NOMO-1 treated with dmso at 0.1 percent for 144 hours (cell line): ENCODE measurements at regions not wholly inside any gene's neighbourhood (a gene's known extent, or its start where the extent isn't known, plus 50 kb on each side); places are given as distances from the start of the nearest gene placed in this dataset.
"Not testable (repeated sequence)": the region's sequence is repeated elsewhere in the genome, so short reads cannot be mapped to it uniquely, and the experiment has no call there.

ENCODE experiments used
- DNase-seq: peaks from one replicate; lab custom pipeline; 2025; ENCODE audit not compliant: unreplicated experiment; lab: John Stamatoyannopoulos, UW

GRCh38 chr1:199032479-199032878, 393.6 kb downstream of the PTPRC start:
- not testable (repeated sequence) for DNase-seq

DNA sequence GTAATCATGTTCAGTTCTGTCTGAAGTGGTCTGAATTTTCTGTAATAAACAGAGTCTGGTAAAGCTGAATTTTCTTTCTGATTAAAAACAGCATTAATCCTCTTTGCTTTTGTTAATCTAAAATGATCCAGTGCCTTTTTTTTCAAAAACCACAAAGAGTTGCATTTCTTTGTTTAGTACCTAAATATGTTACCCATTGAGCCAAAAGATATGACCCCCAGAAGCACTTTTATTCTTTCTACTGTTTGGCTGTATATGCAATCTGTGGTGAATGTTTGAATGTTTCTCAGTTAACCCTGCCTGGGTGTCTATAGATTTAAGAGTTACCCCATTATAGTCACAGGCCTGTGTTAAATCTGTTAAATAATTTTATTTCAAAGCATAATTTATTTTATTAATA, 394.8 kb downstream of the PTPRC start:
- no peak for DNase-seq

DNA sequence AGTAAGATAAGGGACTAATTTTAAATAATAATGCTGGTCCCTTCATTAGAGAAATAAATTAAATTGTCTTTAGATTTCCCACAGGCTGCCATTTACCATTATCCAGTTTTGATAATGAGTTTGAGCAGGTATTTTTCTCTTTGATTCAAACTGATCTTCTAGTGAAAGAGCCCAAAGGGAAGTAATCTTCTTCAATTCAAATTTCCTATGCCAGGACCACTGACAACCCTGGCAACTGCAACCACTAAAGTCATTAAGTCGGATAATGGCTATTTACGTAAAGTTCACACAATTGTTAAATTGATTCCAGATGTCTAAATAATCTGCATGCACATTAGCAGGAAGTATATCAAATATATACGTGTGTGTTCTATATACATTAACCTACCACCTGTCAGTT, 399.3 kb downstream of the PTPRC start:
- DNase-seq: no peak

DNA sequence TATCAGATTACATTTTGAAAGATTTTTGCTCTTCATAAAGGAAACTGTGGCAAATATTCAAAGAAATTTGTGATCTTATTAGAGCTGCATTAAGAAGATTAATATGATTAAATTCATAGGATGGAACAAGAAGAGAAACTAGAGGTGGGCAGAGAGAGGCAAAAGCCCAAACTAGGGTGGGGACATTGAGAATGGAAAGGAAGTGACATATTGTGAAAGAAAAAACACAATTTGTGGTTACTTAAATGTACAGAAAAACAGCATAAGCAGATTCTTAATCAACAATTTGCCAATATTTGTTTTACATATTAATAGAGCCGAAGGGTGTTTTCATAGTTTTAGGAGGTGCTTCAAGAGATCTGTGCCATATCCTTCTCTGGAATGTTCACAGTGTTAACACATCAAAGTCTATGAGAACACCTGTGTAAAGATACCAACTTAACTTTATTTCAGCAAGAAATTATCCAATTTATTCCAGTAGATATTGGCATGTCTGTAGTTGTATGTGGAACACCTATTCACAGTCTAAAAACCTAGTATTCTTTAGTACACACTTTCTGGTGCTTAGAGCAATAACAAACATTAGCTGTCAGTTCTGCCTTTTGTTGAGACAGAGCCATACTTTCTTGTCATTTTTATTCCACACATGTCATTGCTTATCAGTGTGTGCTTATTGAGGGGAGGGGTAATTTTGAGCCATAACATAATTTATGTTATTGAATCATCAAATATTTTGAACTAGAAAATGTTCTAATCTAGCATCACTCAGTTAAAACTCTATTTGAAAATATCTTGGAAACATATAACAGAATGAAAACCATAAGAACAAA, 401.5 kb downstream of the PTPRC start:
- no peak for DNase-seq

DNA sequence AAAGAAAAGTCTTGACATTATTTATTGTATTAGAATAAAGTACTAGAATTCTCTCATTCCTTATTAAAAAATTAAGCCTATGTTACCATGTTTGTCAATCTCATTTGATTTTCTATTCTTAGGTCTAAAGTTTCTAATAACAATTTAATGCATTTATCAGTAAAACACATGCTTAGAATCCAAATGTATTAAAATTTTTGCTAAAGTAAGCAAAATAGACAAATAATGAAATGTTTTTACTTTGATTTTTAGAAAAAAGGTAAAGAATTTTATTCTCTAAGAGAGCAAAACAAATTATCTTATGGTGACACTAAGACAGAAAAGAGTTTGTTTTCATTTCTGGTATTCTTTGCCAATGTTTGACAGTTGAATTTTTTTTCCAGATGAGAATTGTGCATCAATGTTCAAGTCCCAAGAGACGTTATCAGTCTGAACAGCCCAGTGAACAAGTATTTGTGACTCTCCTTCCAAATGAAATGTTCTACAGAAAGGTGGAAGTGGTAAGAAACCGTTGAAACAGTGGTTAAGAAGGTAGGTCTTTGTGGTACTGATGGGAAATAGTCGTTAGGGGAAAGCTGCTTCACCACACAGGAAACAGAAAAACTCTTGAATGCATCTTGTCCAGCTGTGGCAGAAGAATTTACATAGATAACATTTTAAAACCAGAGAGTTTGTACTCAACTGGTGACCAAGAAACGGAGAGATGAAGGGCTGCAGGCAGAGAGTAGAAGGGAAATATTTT, 402.5 kb downstream of the PTPRC start:
- DNase-seq: peak; percentile 71

GRCh38 chr1:199042193-199042592, 403.4 kb downstream of the PTPRC start:
- no peak for DNase-seq

DNA sequence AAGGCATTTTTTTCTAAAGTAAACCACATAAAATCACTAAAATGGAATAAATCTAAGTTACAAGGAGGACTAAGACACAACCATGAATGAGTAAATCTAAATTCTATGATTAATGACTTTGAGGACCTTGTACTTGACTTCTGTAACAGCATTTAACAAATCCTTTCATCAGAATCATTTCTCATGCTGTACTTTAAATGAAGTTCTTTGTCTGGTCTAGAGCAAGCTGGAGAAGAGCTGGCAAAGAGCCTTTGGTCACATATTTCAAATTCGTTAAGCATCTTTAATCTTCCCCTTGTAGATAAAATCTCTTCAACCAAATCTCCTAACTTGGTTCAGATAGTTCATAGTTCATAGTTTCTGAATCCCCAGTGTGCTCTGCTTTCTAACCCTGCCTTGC, 405.4 kb downstream of the PTPRC start:
- no peak for DNase-seq

DNA sequence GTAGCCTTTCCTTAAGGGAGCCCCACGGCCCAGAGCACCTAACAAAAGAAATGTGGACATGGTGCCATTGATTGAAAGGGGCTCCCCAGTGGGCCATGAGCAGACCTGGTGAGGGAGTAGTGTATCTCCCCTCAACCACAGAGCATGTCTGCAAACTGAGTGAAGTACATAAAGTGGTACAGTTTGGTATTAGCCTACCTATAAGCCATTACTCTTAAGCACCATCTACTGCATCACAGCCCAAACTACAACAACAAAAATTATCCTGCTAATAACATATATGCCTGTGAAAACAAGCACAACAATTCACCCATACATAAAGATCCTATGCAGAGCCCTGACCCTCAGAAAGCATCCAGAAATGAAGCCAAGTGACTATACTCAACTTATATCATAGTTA, 407.8 kb downstream of the PTPRC start:
- no peak for DNase-seq

DNA sequence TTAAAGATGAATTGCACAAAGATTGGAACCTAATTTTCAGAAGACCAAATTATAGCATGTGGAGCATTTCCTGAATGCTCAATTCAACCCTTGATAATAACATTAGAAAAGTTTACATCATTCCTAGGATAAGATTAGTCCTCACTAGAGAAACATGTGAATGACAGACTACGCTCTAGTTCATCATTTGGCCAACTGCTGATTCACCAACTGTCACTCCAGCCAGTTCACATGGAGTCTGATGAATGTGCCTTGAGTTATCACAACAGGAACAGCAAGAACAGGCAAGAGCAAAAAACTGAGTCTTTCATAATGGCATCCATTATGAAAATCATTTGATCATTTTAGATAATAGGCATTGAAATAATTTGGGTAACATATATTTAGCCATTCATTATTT, 415.9 kb downstream of the PTPRC start:
- no peak for DNase-seq

DNA sequence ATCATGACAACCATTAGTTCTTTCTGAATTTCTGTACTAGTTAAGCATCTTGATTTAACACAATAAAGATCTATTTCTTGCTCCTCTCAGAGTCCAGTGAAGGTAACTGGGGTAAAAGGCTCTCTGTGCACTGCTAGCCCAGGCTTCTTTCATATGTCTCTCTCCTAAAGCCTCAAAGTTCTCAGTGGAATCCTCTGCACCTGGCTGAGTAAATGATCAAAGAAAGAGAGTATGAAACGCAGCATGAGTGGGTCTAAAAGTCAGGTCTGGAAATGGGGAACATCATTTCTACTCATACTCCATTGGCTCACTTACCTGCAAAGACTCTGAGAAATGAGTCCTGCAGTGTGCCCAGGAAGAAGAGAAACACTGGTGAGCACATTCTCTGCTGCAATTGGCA, 418.5 kb downstream of the PTPRC start:
- no peak for DNase-seq

GRCh38 chr1:199058281-199058680, 419.4 kb downstream of the PTPRC start:
- no peak for DNase-seq

DNA sequence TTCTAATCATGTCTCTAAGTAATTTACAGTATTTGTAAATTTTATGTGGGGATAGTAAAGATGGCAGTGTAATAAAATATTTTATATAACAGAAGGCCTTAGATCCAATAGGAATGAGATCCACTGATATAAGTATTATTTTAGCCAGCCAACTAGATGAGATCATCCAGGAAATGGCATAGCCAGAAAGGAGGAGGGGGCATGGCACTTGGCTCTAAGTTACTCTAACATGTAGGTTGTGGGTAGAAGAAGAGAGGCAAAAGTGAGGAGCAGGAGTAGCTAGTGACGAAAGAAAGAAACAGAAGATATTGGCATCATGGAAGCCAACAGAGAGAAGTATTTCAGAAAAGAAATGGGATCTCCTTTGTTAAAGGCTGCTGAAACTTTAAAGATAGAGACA, 426.1 kb downstream of the PTPRC start:
- no peak for DNase-seq

DNA sequence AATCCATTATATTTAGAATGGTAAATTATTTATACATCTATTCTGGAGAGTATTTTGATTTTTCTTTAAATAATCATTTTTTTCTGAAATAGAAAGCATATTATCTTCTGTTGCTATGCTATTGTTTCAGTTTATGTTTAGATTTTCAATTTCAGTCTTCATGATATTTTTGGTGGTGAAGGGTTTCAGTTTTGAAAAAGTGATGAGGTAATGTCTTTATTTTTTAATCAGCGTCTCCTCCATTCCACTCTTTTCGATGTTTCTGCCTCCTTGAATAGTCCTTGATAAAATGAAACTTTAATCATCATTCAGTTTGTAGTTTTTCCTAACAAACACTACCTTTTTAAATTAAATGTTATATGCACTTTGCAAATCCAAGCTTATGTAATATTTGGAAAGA, 428.6 kb downstream of the PTPRC start:
- no peak for DNase-seq

DNA sequence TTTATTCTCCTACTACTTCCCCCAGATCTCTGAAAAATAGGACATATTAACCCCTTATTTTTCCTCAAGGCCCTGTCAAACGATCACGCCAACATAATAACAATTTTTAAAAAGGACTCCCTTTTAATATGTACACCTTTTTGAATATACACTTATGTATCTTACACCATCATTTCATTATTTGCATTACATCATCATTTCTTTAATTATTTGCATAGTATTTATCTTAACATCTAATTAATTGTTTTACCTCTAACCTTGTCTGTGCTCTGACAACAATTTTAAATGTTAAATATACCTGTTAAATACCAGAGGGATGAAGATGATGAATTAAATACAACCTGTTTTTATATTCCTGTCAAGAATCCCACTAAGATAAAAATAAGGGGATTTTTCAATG, 432.2 kb downstream of the PTPRC start:
- DNase-seq: no peak

DNA sequence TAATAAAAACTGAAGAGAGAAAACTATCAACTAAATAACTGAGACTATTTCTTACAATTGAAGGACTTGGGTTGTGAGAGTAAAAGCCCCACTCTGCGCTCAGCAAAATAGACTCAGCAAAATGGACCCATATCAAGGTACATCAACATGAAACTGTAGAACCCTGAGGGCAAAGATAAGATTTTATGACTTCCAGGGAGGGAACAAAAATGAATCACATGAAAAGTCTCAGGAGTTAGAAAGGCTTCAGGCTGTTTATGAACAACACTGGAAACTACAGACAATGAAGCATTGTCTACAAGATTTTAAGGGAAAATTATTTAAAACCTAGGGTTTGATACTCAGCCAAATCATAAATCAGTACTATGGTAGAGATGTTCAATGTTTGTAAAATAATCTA, 434.3 kb downstream of the PTPRC start:
- no peak for DNase-seq

DNA sequence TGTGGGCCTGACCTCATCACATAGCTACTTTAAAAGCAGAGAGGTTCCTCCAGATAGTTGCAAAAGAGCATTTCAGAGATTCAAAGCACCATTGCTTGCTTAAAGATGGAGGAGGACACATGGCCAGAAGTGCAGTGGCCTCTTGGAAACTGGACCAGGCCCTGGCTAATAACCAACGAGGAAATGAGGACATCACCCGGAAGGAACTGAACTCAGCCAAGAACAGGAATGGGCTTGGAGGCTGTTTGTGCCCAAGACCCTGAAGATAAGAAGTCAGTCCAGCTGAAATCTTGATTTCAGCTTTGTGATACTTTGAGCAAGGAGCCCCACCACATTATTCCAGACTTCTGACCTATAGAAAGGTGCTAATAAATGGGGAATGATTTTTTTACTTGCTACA, 437.0 kb downstream of the PTPRC start:
- no peak for DNase-seq

DNA sequence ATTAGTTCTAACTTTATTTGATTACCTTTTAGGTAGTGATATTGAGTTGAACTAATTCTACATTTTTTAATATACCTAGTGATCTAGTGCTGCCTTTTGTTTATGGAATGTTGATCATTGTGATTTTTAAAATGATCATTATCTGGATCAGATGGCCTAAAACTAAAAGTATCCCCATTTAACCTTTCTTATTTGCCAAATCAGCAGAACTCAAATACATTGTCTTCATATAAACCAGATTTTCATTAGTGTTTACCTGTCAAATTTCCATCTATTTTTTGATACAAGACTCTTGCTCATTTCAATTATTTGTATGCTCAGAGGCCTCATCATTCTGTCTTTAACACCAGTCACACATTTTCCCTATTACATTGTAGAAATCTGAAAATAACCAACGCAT, 441.2 kb downstream of the PTPRC start:
- DNase-seq: no peak

DNA sequence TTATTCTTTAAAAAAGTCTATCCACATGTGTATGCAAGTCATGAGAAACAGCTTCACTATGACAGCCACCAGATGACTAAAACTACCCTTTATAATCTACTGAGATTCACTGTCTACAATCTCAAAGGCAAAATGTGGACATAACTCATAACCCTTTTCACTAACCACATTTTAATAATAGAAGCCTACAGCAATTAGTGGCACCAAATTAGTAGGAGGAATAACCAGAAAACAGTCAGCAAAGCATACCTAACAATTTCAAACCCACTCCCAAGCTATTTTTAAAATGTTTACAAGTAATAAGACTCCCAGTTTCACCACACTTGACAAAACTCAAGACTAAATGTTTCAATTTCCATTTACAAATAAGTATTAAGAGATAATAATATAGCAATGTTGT, 442.9 kb downstream of the PTPRC start:
- DNase-seq: no peak

DNA sequence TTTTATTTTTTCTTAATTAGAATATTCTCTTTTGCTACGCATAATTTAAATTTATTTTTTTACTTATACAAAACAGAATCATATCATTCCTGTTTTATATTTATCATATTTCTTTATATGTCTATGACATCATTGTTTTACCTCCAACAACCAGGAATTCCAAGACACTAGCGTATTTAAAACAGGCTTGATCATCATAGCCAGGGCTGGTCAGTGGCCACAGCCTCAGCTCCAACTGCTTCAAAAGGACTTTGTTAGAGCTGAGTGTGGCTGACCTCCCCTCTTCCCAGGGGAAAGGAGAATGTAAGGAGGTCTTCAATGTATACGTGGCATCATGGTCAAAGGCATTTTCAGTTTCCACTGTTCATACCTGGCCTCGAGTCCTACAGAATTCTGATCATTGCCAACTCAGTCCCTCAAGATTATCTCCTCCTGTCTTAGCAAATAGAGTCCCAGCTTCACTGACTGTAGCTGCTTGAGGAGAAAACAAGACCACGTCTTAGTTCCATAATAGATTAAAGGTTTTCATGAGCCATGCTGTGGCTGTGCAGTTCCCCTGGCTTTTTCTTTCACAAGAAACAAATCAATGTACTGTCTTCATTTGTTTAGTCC, 444.0 kb downstream of the PTPRC start:
- DNase-seq: no peak

DNA sequence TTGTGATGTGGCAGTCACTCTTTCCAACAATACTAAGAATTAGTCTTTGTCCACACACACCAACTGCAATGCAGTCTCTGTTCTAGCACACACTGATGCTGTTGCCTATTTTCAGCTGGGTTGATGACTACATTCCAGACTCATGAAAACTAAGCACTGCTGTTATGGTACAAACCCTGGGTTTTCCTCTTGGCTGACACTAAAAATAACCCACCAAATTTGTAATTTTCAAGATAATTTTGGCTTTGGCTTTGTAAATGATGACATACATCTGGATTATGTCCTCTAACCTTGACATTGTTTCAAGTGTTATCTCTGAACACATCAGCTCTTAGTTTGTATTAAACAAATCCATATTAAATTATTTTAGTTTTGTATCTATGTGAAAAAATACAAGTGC, 444.8 kb downstream of the PTPRC start:
- DNase-seq: no peak

DNA sequence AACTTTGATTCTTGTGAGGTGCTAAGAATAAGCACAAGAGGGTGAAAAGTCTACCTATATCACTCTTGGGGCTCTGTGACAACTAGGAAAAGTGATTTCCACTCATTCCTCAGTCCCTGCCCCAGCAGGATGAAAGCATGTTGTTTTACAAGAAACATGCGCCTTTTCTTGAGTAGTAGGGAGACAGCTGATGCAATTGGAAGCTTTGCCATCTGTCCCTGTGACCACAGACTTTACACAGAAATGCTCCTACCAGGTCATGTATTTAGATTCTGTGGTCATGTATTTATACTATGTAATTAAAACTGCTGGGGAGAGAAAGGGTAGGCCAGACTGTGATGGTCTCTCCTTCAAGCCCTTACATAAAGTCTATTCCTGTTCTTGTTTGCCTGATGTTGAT, 445.5 kb downstream of the PTPRC start:
- no peak for DNase-seq

DNA sequence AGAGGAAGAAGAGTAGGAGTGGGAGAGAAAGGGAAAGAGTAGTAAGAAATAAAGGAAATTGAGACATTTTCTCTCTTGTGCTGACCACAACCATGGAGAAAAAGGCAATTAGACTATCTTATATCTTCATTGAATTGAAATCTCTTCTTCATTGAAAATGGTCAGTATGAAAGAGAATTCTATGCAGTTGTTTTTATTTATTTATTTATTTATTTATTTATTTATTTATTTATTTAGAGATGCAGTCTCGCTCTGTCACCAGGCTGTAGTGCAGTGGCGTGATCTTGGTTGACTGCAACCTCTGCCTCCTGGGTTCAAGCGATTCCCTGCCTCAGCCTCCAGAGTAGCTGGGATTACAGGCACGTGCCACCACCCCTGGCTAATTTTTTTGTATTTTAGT, 447.1 kb downstream of the PTPRC start:
- no peak for DNase-seq
